Keratinocyte (primary cell): ENCODE measurements at regions not wholly inside any gene's neighbourhood (a gene's known extent, or its start where the extent isn't known, plus 50 kb on each side); places are given as distances from the start of the nearest gene placed in this dataset.

Experiments used
- DNase-seq: peaks from one replicate; pipeline ENCODE4 v3.0.0-alpha.2; 2011; ENCODE audit warnings: low read depth, missing footprints, low spot score
- FAIRE-seq: peaks from 2 replicates; lab custom pipeline; 2011; peaks lifted over from hg19 to GRCh38; lab: Jason Lieb, UNC
- H2AFZ ChIP-seq: 2 replicates; pipeline ENCODE4 v1.6.0; 2012; ENCODE audit warnings: low read length, control low read depth, inconsistent platforms; ENCODE audit not compliant: control insufficient read depth
- H3K27ac ChIP-seq: 2 replicates; pipeline ENCODE4 v1.5.1; 2011; ENCODE audit warnings: low read length; ENCODE audit not compliant: control insufficient read depth, insufficient read depth
- H3K27me3 ChIP-seq: 3 replicates; pipeline ENCODE4 v1.6.0; 2011; ENCODE audit warnings: low read length; ENCODE audit not compliant: control insufficient read depth, insufficient read depth; ENCODE audit errors: extremely low read depth
- H3K36me3 ChIP-seq, 2 experiments: 2 replicates in 1 of 2; 3 replicates in 1 of 2; pipeline ENCODE4 v1.5.1; 2011; ENCODE audit warnings: low read length in 2 of 2, mild to moderate bottlenecking in 1 of 2; ENCODE audit not compliant: control insufficient read depth in 2 of 2, insufficient read depth in 2 of 2; ENCODE audit errors: extremely low read depth in 1 of 2
- H3K4me1 ChIP-seq: 3 replicates; pipeline ENCODE4 v1.5.1; 2011; ENCODE audit warnings: low read length; ENCODE audit not compliant: control insufficient read depth, insufficient read depth; ENCODE audit errors: extremely low read depth
- H3K4me2 ChIP-seq: 3 replicates; pipeline ENCODE4 v1.6.0; 2011; ENCODE audit warnings: low read depth, low read length; ENCODE audit not compliant: control insufficient read depth, insufficient read depth; ENCODE audit errors: extremely low read depth
- H3K4me3 ChIP-seq, 3 experiments: fragments of 200-600 bp in 1 of 3; sonication (generic) in 1 of 3; 2 replicates in 2 of 3; 3 replicates in 1 of 3; pipeline ENCODE4 v1.5.1; 2011 to 2016; ENCODE audit warnings: low read length in 3 of 3, mild to moderate bottlenecking in 3 of 3, control low read depth in 2 of 3, inconsistent platforms in 1 of 3, low read depth in 1 of 3, mixed read lengths in 1 of 3, mixed run types in 1 of 3, moderate library complexity in 1 of 3; ENCODE audit not compliant: control insufficient read depth in 2 of 3, insufficient read depth in 2 of 3; ENCODE audit errors: extremely low read depth in 1 of 3
- H3K79me2 ChIP-seq: 2 replicates; pipeline ENCODE4 v1.6.0; 2012; ENCODE audit warnings: low read length; ENCODE audit not compliant: control insufficient read depth, insufficient read depth
- H3K9ac ChIP-seq: 3 replicates; pipeline ENCODE4 v1.6.0; 2011; ENCODE audit warnings: low read length; ENCODE audit not compliant: control insufficient read depth, insufficient read depth; ENCODE audit errors: extremely low read depth
- H3K9me1 ChIP-seq: 3 replicates; pipeline ENCODE4 v1.6.0; 2011; ENCODE audit warnings: low read length; ENCODE audit not compliant: control insufficient read depth, insufficient read depth; ENCODE audit errors: extremely low read depth
- H3K9me3 ChIP-seq: 2 replicates; pipeline ENCODE4 v1.5.1; 2012; ENCODE audit warnings: low read depth, low read length; ENCODE audit not compliant: control insufficient read depth
- H4K20me1 ChIP-seq: 3 replicates; pipeline ENCODE4 v1.6.0; 2011; ENCODE audit warnings: low read length; ENCODE audit not compliant: control insufficient read depth, insufficient read depth; ENCODE audit errors: extremely low read depth
- CTCF ChIP-seq, 3 experiments: IDR thresholded peaks in 1 of 3; conservative IDR thresholded peaks in 1 of 3; optimal IDR thresholded peaks in 1 of 3; 2 replicates in 2 of 3; 3 replicates in 1 of 3; pipeline versions ENCODE3 to v1.5.1; 2011; ENCODE audit warnings: low read length in 3 of 3, mild to moderate bottlenecking in 3 of 3, moderate library complexity in 2 of 3, control low read depth in 1 of 3, inconsistent platforms in 1 of 3; ENCODE audit not compliant: insufficient read depth in 2 of 3; ENCODE audit errors: extremely low read depth in 1 of 3
- EZH2 ChIP-seq: IDR thresholded peaks from one replicate; pipeline ENCODE4 v1.6.1; 2012; ENCODE audit warnings: inconsistent platforms, mild to moderate bottlenecking, low read length, moderate library complexity
- dilution Hi-C: fragments of 300-500 bp; cut with MboI; formaldehyde crosslinking; loops from one replicate; pipeline ENCODE4 v1.7.0; 2020; ENCODE audit warnings: low sequenced_read_pairs; ENCODE audit not compliant: extremely low pct_ligation_motif_present

GRCh38 chr5:98099448-98100105, 673.9 kb upstream of the RGMB start:
- H3K4me1 ChIP-seq, result peaks cover 11% of the 10 kb centered on the region
- H3K4me2 ChIP-seq, result peak overlapping the region; percentile 66
- DNase-seq (no peak), FAIRE-seq (peak; percentile 46)
- H2AFZ ChIP-seq, result peak overlapping the region; percentile 75
- dilution Hi-C loops, result no loop called here
- H3K9me1 ChIP-seq, result no peaks in the 10 kb centered on the region
- TF ChIP-seq CTCF (optimal IDR thresholded peaks at IDR 0.05 in 1 of 3, IDR thresholded peaks at IDR 0.05 in 1 of 3, conservative IDR thresholded peaks at IDR 0.05 in 1 of 3; ENCODE audit: extremely low read depth in 1 of 3, insufficient read depth in 2 of 3, low read length in 3 of 3) (no peak), EZH2 (no peak)
- H3K79me2 ChIP-seq, result no peaks in the 10 kb centered on the region
- no peaks in the 10 kb centered on the region for H3K27me3 ChIP-seq
- H3K9ac ChIP-seq, result peak overlapping the region; percentile 30
- peak overlapping the region in 1 of 3 experiments; percentile 15 for H3K4me3 ChIP-seq
- H3K27ac ChIP-seq, result peak overlapping the region; percentile 67
- H3K36me3 ChIP-seq, result no peaks in the 10 kb centered on the region
- H4K20me1 ChIP-seq, result no peaks in the 10 kb centered on the region
- H3K9me3 ChIP-seq, result no peaks in the 10 kb centered on the region

- H4K20me1 ChIP-seq, result no peaks in the 10 kb centered on the region
- no peaks in the 10 kb centered on the region for H3K9me3 ChIP-seq
- H2AFZ ChIP-seq, result no peak overlapping the region
- no peak for DNase-seq
- no peak overlapping the region for H3K27ac ChIP-seq
- H3K9ac ChIP-seq, result no peak overlapping the region
- peaks cover 8% of the 10 kb centered on the region for H3K4me1 ChIP-seq
- H3K36me3 ChIP-seq, result no peaks in the 10 kb centered on the region
- H3K27me3 ChIP-seq, result no peaks in the 10 kb centered on the region
- H3K4me3 ChIP-seq, result no peak overlapping the region
- no peaks in the 10 kb centered on the region for H3K79me2 ChIP-seq
- no peak for FAIRE-seq
- no peak for TF ChIP-seq CTCF (optimal IDR thresholded peaks at IDR 0.05 in 1 of 3, IDR thresholded peaks at IDR 0.05 in 1 of 3, conservative IDR thresholded peaks at IDR 0.05 in 1 of 3; ENCODE audit: extremely low read depth in 1 of 3, insufficient read depth in 2 of 3, low read length in 3 of 3)
- TF ChIP-seq EZH2, result no peak
- H3K9me1 ChIP-seq, result no peaks in the 10 kb centered on the region
- dilution Hi-C loops, result no loop called here
- no peak overlapping the region for H3K4me2 ChIP-seq
Measured at GRCh38 chr5:98101131-98101530, 672.3 kb upstream of the RGMB start.
